Testis (tissue), 2 donors: ENCODE measurements at regions not wholly inside any gene's neighbourhood (a gene's known extent, or its start where the extent isn't known, plus 50 kb on each side); places are given as distances from the start of the nearest gene placed in this dataset.
"Not testable (repeated sequence)": the region's sequence is repeated elsewhere in the genome, so short reads cannot be mapped to it uniquely, and the experiment has no call there.

Experiments used
- CTCF ChIP-seq, 3 experiments: fragments of 450-650 bp in 2 of 3; fragments of 200-600 bp in 1 of 3; sonication (generic) in 1 of 3; IDR thresholded peaks; one replicate each; pipeline ENCODE4 v1.5.1; 2016 to 2019; ENCODE audit warnings: antibody characterized with exemption in 3 of 3, mild to moderate bottlenecking in 2 of 3, moderate library complexity in 1 of 3
- POLR2A ChIP-seq: fragments of 450-650 bp; IDR thresholded peaks from one replicate; pipeline ENCODE4 v1.6.1; 2017; ENCODE audit warnings: antibody characterized with exemption, mild to moderate bottlenecking, moderate library complexity

- TF ChIP-seq CTCF (IDR thresholded peaks at IDR 0.05); POLR2A: not testable (repeated sequence)
Measured at GRCh38 chr7:35962607-35963006, 161.8 kb downstream of the SEPTIN7 start.
